GM12878 (cell line): ENCODE measurements at regions not wholly inside any gene's neighbourhood (a gene's known extent, or its start where the extent isn't known, plus 50 kb on each side); places are given as distances from the start of the nearest gene placed in this dataset.

Experiments
- ATAC-seq: fragments of 200-7000 bp; cut with Tn5 transposase; 3 replicates; pipeline ENCODE4 v1.9.1; 2020; ENCODE audit warnings: mild to moderate bottlenecking, moderate library complexity
- BruUV-seq: library from RNA; stranded (reverse); fragments of 400-500 nt; replicated peaks from 2 replicates; lab custom pipeline; 2021; lab: Mats Ljungman, UMichigan
- CTCF ChIA-PET: fragments of 300-600 bp; sonication (Branson Sonifier 250); formaldehyde crosslinking; extraction: SDS; loops from one replicate; lab custom pipeline; 2021; ENCODE audit warnings: inconsistent platforms; lab: Yijun Ruan, JAX
- POLR2A ChIA-PET: fragments of 350-600 bp; formaldehyde crosslinking; extraction: SDS; loops from one replicate; lab custom pipeline; 2021; ENCODE audit warnings: inconsistent platforms; lab: Charles Lee
- RAD21 ChIA-PET: fragments of 300-600 bp; sonication (Branson Sonifier 250); formaldehyde crosslinking; loops from one replicate; lab custom pipeline; 2023; ENCODE audit warnings: antibody characterized with exemption; ENCODE audit not compliant: unreplicated experiment; lab: Charles Lee
- SMC1A ChIA-PET: fragments of 300-600 bp; sonication (Branson Sonifier 250); formaldehyde crosslinking; loops from one replicate; lab custom pipeline; 2023; ENCODE audit not compliant: unreplicated experiment, uncharacterized antibody; lab: Charles Lee
- DNase-seq: peaks from one replicate; pipeline ENCODE4 v3.0.0-alpha.2; 2011; ENCODE audit warnings: low read depth, low spot score
- FAIRE-seq: peaks from 3 replicates; lab custom pipeline; 2011; peaks lifted over from hg19 to GRCh38; lab: Jason Lieb, UNC
- H2AFZ ChIP-seq: 2 replicates; pipeline ENCODE4 v1.6.0; 2011; ENCODE audit warnings: low read depth, low read length, control low read depth; ENCODE audit not compliant: control insufficient read depth
- H3K27ac ChIP-seq: 2 replicates; pipeline ENCODE4 v1.5.1; 2011; ENCODE audit warnings: control low read depth; ENCODE audit not compliant: control insufficient read depth, insufficient read depth
- H3K27me3 ChIP-seq, 2 experiments: replicated peaks in 1 of 2; 2 replicates each; pipeline versions ENCODE4 v1.6.0 to v1.6.1; 2011; ENCODE audit warnings: low read length in 1 of 2; ENCODE audit not compliant: control insufficient read depth in 2 of 2, insufficient read depth in 2 of 2
- H3K36me3 ChIP-seq, 2 experiments: 2 replicates each; pipeline ENCODE4 v1.5.1; 2011; ENCODE audit warnings: low read length in 1 of 2; ENCODE audit not compliant: control insufficient read depth in 2 of 2, insufficient read depth in 2 of 2
- H3K4me1 ChIP-seq: 2 replicates; pipeline ENCODE4 v1.6.1; 2011; ENCODE audit warnings: mild to moderate bottlenecking, low read length, moderate library complexity, mixed read lengths; ENCODE audit not compliant: control insufficient read depth, insufficient read depth
- H3K4me2 ChIP-seq: 2 replicates; pipeline ENCODE4 v1.6.0; 2011; ENCODE audit warnings: control low read depth; ENCODE audit not compliant: control insufficient read depth, insufficient read depth
- H3K4me3 ChIP-seq: fragments of 200-600 bp; sonication (generic); 2 replicates; pipeline ENCODE4 v1.5.1; 2016
- H3K79me2 ChIP-seq: 2 replicates; pipeline ENCODE4 v1.6.0; 2011; ENCODE audit warnings: low read length; ENCODE audit not compliant: control insufficient read depth, insufficient read depth
- H3K9ac ChIP-seq: 2 replicates; pipeline ENCODE4 v1.8.0; 2011; ENCODE audit warnings: low read length, control low read depth, mixed read lengths; ENCODE audit not compliant: control insufficient read depth, insufficient read depth
- H3K9me3 ChIP-seq: replicated peaks from 3 replicates; pipeline ENCODE4 v1.5.1; 2011; ENCODE audit warnings: mild to moderate bottlenecking, low read length; ENCODE audit not compliant: control insufficient read depth, insufficient read depth
- H4K20me1 ChIP-seq: 2 replicates; pipeline ENCODE4 v1.6.0; 2011; ENCODE audit not compliant: control insufficient read depth, insufficient read depth
- CTCF ChIP-seq, 3 experiments: IDR thresholded peaks in 2 of 3; conservative IDR thresholded peaks in 1 of 3; 2 replicates each; pipeline ENCODE4 v1.5.1; 2011; ENCODE audit warnings: low read depth in 3 of 3, low read length in 3 of 3, mild to moderate bottlenecking in 3 of 3, control low read depth in 2 of 3, moderate library complexity in 2 of 3, inconsistent platforms in 1 of 3, mixed read lengths in 1 of 3; ENCODE audit not compliant: control insufficient read depth in 2 of 3, insufficient read depth in 1 of 3; ENCODE audit errors: extremely low read depth in 1 of 3
- EED ChIP-seq: sonication (generic); IDR thresholded peaks from 2 replicates; pipeline ENCODE4 v1.6.1; 2016; ENCODE audit warnings: antibody characterized with exemption, low read depth
- EGR1 ChIP-seq, 2 experiments: IDR thresholded peaks; 1 replicate in 1 of 2; 2 replicates in 1 of 2; pipeline ENCODE4 v1.6.1; 2011 to 2012; ENCODE audit warnings: low read depth in 2 of 2, low read length in 2 of 2, borderline replicate concordance in 1 of 2, mild to moderate bottlenecking in 1 of 2, moderate library complexity in 1 of 2
- ESRRA ChIP-seq: IDR thresholded peaks from 2 replicates; pipeline ENCODE4 v1.6.1; 2012; ENCODE audit warnings: mild to moderate bottlenecking, low read length, improper control_type of control experiment
- HDAC2 ChIP-seq: fragments of 200-600 bp; sonication (generic); IDR thresholded peaks from 2 replicates; pipeline ENCODE4 v1.6.1; 2017
- IRF4 ChIP-seq: IDR thresholded peaks from 2 replicates; pipeline ENCODE4 v1.6.1; 2011; ENCODE audit warnings: low read depth, low read length
- KLF5 ChIP-seq: fragments of 450-650 bp; IDR thresholded peaks from 2 replicates; pipeline ENCODE4 v1.6.1; 2014; ENCODE audit warnings: mild to moderate bottlenecking; ENCODE audit not compliant: partially characterized antibody
- NR2C2 ChIP-seq: IDR thresholded peaks from 2 replicates; pipeline ENCODE4 v1.6.1; 2011; ENCODE audit warnings: borderline replicate concordance, low read depth; ENCODE audit not compliant: control insufficient read depth, insufficient read length
- NR2F1 ChIP-seq: fragments of 450-650 bp; conservative IDR thresholded peaks from 2 replicates; pipeline ENCODE4 v1.6.1; 2017; ENCODE audit warnings: mild to moderate bottlenecking
- NRF1 ChIP-seq: conservative IDR thresholded peaks from 2 replicates; pipeline ENCODE4 v1.6.1; 2011; ENCODE audit warnings: mild to moderate bottlenecking, low read depth, low read length, improper control_type of control experiment
- PBX3 ChIP-seq: IDR thresholded peaks from 2 replicates; pipeline ENCODE4 v1.6.1; 2011; ENCODE audit warnings: mild to moderate bottlenecking, low read depth, low read length, moderate library complexity; ENCODE audit not compliant: insufficient replicate concordance
- PKNOX1 ChIP-seq: fragments of 450-650 bp; IDR thresholded peaks from 2 replicates; pipeline ENCODE4 v1.6.1; 2016; ENCODE audit warnings: mild to moderate bottlenecking
- PML ChIP-seq: IDR thresholded peaks from 2 replicates; pipeline ENCODE4 v1.6.1; 2012; ENCODE audit warnings: low read length, inconsistent platforms
- RUNX3 ChIP-seq: IDR thresholded peaks from 2 replicates; pipeline ENCODE4 v1.6.1; 2012; ENCODE audit warnings: low read length, inconsistent platforms
- SREBF2 ChIP-seq: IDR thresholded peaks from 2 replicates; pipeline ENCODE4 v1.6.1; 2012; ENCODE audit warnings: mild to moderate bottlenecking, low read length
- SUPT20H ChIP-seq: IDR thresholded peaks from 2 replicates; pipeline ENCODE4 v1.6.1; 2011; ENCODE audit warnings: low read depth, mild to moderate bottlenecking, low read length, moderate library complexity, borderline replicate concordance; ENCODE audit not compliant: control insufficient read depth
- ZSCAN29 ChIP-seq: fragments of 450-650 bp; IDR thresholded peaks from 2 replicates; pipeline ENCODE4 v1.6.1; 2017; ENCODE audit warnings: mild to moderate bottlenecking, moderate library complexity
- ZZZ3 ChIP-seq: IDR thresholded peaks from 2 replicates; pipeline ENCODE4 v1.6.1; 2011; ENCODE audit warnings: low read depth; ENCODE audit not compliant: control insufficient read depth, insufficient read length
- in situ Hi-C: fragments of 300-500 bp; cut with MboI; formaldehyde crosslinking; loops from 9 replicates; pipeline ENCODE4 v1.14.3; 2018; ENCODE audit warnings: mixed read lengths
- intact Hi-C: fragments of 100-400 bp; cut with micrococcal nuclease; formaldehyde crosslinking; loops from one replicate; pipeline ENCODE4 v1.14.2; 2022; ENCODE audit not compliant: unreplicated experiment

DNA sequence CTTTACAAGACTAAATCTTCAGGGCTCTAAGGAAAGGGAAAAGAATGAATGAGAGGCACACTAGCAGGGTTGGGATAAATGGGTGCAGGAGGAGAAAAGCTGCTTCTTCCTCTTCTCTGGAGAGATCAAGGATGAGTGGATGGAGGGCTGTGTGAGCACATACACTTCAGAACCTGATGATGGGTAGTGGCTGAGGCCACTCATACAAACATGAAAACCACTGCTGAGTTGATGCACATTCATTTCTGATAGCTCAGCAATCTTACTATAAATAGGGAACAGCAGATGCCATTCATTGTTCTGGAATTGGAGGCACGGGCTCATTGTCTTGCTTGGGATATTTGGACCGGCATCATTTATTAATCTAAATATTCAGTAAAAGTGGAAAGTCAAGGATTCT is 152.4 kb upstream of the KCTD1 start (continued):
- no peak for TF ChIP-seq CTCF (IDR thresholded peaks at IDR 0.05 in 2 of 3, conservative IDR thresholded peaks at IDR 0.05 in 1 of 3; ENCODE audit: control insufficient read depth in 2 of 3, extremely low read depth in 1 of 3, insufficient read depth in 1 of 3, low read depth in 3 of 3, low read length in 3 of 3)
- TF ChIP-seq NRF1 = no peak
- no peak for TF ChIP-seq ESRRA
- no peak for TF ChIP-seq PML

DNA sequence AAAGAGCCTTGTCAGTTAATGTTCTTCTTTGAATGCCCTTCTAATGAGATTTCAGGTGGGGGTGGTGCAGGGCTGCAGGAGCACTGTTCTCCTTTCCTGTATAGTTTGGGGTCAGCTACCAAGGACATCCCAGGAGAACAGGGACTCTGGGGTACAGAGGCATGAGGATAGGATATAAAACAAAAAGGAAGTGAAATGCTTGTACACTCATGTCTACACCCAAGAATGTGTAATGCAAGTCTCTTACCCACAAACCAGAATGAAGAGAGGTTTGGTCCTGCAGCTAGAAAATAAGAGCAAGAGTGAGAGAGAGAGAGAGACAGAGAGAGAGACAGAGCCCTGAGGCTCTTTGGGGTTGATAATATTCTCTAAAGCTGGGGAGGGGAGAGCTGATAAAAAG is 151.8 kb upstream of the KCTD1 start:
- no peak for FAIRE-seq
- TF ChIP-seq SUPT20H (no peak), EGR1 (IDR thresholded peaks at IDR 0.05; ENCODE audit: borderline replicate concordance in 1 of 2, low read depth in 2 of 2, low read length in 2 of 2) (no peak), SREBF2 (no peak), PBX3 (no peak), NR2C2 (no peak), PKNOX1 (no peak), KLF5 (no peak), RUNX3 (peak; percentile 71), EED (no peak), IRF4 (peak; percentile 21; the same call in 1 of the 2 replicates), NR2F1 (no peak), ZZZ3 (peak; percentile 29), ZSCAN29 (no peak), HDAC2 (no peak)

More for the DNA sequence above, 151.8 kb upstream of the KCTD1 start:
- Histone ChIP-seq H3K9ac (no peak overlapping the region), H3K9me3 (no peaks in the 10 kb centered on the region; the same call in 2 of the 3 replicates), H3K27ac (no peak overlapping the region), H4K20me1 (no peaks in the 10 kb centered on the region), H3K4me3 (no peak overlapping the region), H3K4me1 (no peaks in the 10 kb centered on the region; the same call in 1 of the 2 replicates), H3K4me2 (no peak overlapping the region), H3K36me3 (no peaks in the 10 kb centered on the region), H3K27me3 (0 out of 4 replicates have a peak, but pooled peaks cover 0 to 3% of the 10 kb centered on the region in 2 experiments), H3K79me2 (no peaks in the 10 kb centered on the region), H2AFZ (no peak overlapping the region)
- ChIA-PET POLR2A (no interaction called here), CTCF (interaction anchor here (1.6 kb wide), 1 partner anchor 10 kb away, joined by 5 read pairs; no protein-coding TSS in a partner anchor), SMC1A (interaction anchor here (1.2 to 2.8 kb wide), 2 partner anchors 10 to 29 kb away, joined by 4 to 13 read pairs; no protein-coding TSS in a partner anchor), RAD21 (no interaction called here)
- peak; percentile 51 for ATAC-seq
- no TSS peak for BruUV-seq
- intact Hi-C loops = no loop called here
- no peak for DNase-seq
- in situ Hi-C loops = no loop called here
